Activated T-cell treated with anti-CD3 and anti-CD28 coated beads for 4 hours (primary cell): ENCODE measurements at regions not wholly inside any gene's neighbourhood (a gene's known extent, or its start where the extent isn't known, plus 50 kb on each side); places are given as distances from the start of the nearest gene placed in this dataset.
"Not testable (repeated sequence)": the region's sequence is repeated elsewhere in the genome, so short reads cannot be mapped to it uniquely, and the experiment has no call there.

Source experiments
- DNase-seq: peaks from one replicate; pipeline ENCODE4 v3.0.0-alpha.2; 2020

DNA sequence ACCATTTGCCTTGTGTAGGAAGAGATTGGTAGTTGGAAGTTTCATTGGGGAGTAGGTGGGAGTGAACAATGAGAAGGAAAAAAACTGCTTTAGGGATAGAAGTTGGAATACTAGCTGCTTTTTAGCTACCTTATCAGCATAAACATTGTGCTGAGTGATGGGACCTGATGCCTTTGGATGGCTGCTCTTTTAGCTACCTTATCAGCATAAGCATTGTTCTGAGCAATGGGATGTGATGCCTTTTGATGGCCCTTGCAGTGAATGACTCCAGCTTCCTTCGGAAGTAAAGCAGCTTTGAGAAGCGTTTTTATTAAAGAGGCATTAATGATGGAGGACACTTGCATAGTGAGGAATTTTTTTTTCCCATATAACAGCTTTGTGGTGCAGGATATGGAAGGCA, 168.2 kb upstream of the NLGN4Y start:
- no peak for DNase-seq

DNA sequence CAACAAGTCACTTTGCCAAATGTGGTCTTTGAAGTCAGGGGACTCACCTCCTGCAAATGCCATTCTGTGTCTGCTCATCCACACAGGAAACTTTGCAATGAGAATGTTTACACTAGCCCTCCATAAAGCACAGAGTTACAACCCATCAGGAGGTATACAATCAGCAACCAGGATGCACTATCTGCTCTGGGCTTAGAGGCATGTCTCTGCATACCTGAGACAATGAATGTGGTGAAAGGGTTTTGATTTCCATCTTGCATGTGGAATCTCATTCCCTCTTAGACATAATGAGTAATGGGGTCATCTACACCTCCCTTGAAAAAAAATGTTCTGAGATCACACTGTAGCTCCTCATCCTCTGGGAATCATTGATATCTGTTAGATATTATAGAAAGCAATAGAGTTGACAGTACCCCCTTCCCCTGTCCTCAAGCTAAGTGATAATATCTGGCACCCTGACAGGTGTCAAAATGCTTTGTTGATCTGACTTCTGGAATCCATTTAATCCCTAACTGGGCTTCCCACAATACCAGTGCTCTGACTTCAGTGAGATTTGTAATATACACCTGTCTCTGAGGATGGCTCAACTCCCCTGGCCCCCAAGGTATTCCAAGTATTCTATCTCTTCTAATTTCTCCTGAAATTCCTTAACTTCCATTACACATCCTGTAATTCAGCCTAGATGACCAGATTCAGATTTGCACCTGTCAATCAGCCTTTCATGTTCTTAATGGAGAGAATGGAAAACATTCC, 163.4 kb upstream of the NLGN4Y start:
- no peak for DNase-seq

DNA sequence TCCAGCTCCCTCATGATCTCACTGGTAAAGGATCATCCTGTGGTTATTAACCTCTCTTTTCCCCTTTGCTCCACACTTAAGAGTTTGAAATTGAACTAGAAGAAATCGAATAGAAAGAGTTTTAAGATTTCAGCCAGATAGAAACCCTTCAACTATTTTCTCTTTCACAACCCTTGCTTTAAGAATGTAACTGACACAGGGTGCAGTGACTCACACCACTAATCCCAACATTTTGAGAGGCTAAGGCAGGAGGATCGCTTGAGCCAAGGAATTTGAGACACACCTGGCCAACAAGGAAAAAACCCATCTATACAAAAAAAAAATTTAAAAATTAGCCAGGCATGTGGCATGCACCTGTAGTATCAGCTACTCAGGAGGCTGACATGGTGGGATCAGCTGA, 150.7 kb upstream of the NLGN4Y start:
- DNase-seq: no peak

DNA sequence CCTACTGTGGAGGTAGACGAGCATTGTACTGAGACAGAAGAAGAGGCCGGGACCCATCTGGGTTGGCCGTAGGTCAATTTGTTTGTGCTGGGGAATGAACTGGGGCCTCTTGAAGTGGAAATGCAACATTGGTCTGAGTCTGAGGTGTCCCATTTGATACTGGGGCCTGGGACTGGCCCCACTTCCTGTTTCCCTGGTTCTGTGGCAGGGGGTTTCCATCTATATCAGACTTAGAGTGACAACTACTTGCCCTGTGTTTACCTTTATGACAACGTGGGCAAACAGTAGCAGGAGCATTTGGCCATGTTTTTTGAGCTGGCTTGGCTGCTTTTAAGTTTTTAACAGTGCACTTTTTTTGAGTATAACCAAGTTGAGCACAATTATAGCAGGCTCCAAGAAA, 146.1 kb upstream of the NLGN4Y start:
- DNase-seq: no peak

DNA sequence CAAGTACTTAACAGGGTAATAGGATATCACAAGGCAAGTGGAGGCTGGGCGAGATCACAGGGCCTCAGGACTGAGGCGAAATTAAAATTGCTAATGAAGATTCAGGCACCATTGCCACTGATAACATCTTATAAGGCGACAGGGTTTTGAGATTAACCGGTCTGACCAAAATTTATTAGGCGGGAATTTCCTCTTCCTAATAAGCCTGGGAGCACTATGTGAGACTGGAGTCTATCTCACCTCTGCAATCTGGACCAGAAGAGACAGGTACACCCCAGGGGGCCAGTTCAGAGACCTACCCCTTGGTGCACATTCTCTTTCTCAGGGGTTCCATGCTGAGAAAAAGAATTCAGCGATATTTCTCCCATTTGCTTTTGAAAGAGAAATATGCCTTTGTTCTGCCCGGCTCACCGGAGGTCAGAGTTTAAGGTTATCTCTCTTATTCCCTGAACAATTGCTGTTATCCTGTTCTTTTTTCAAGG, 113.7 kb upstream of the NLGN4Y start:
- not testable (repeated sequence) for DNase-seq

DNA sequence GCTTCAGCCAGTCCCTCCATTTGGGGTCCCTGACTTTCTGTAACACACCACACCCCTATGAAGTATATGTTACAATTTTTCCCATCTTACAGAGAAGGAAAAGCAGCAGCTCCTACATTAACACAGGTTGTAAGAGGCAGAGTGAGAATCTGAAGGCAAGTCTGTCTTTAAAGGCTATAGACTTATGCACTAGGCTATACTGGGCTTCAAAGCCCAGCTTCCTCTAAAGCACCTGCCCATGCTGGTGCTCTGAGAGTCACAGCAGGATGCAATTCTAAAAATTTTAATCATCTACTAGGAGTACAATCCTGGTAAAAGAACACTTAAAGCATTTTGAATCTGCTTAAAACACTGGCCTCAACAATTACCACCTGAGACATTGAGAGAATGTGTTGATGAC, 113.0 kb upstream of the NLGN4Y start:
- DNase-seq: no peak

DNA sequence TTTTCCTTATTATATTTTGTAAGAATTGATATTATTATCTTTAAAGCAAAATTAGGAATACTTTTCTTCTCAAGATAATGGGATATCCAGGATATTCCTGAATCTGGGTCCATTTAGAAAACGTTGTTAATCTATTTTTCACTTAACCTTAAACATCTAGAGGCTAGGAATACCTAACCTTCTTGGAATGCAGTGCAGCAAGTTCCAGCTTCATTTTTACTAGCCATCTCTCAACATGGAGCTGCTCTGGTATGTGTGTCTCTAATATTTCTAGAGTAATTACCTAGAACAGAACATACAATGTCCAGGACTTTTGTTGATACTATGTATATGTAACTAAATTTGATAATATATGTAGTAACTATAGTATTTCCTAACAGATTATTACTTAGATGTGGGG, 87.8 kb upstream of the NLGN4Y start:
- DNase-seq: no peak

DNA sequence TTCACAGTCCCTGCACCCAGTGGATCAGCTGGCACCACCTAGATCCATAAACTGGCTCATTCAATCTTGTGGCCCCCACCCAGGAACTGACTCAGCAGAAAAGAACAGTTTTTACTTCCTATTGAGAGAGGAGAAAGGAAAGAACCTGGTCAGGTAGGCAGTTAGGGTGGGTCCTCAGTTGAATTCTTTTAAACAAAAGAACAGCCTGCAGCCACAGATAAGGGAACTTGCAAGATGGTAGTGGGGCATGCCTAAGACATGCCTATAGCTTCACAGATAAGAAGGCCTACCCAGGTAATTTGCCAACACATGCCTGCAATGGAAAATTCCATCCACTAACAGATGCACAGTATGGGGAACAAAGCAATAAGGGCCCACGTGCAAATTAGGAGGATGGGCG, 86.7 kb upstream of the NLGN4Y start:
- DNase-seq: no peak

DNA sequence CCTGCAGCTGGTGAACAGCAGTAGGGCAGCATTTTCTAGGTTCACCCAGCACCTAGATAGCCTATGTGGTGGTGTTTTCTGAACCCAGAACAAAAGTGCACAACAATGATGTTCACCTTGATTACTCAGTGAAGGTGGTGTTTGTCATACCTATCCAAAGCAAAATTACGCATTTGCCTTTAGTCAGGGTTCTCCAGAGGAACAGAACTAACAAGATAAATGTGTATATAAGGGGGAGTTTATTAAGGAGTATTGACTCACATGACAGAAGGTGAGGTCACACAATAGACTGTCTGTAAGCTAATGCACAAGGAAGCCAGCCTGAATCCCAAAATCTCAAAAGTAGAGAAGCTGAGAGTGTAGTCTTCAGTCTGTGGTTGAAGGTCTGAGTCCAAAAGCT, 85.9 kb upstream of the NLGN4Y start:
- DNase-seq: no peak

DNA sequence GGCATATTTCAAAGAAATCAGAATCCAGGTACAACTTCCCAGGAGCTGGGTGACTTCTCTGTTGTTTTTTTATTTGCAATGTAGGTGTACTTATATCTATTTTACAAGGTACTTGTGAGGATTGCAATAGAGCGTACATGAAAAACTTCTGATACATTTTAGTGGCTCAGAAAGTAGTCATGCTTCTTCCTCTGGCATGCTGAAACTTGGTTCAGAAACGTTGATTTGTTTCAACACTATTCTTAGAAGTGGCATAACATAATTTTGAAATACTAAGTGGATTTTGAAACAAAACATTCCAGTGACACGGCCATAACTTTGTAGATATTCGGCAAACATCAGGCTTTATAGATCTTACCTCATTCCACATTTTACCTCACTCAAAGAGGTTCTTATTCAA, 79.8 kb upstream of the NLGN4Y start:
- no peak for DNase-seq

DNA sequence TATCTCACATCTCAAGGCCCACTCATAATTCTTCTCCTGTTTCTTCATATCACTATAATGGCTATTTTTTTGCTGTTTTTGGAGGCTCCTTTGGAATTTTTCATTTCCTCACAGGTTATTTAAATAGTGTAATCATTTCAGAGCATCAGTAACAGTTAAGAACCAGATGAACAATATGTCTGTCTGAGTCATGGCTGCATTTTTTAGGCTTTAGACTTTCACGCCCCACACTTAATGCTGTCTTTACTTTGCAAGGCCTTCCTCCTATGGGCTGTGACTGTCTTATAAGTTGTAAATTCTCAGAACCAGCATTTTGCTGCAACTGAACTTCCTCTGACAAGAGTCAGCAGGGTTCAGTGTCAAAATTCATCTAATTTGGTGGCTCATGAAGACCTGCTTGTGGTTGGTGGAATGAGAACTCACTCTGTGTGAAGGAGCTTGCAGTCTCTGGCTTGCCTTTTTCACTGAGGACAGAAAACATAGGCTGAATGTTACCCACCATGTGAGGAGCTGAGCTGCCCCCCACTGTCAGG, 56.1 kb upstream of the NLGN4Y start:
- DNase-seq: no peak

DNA sequence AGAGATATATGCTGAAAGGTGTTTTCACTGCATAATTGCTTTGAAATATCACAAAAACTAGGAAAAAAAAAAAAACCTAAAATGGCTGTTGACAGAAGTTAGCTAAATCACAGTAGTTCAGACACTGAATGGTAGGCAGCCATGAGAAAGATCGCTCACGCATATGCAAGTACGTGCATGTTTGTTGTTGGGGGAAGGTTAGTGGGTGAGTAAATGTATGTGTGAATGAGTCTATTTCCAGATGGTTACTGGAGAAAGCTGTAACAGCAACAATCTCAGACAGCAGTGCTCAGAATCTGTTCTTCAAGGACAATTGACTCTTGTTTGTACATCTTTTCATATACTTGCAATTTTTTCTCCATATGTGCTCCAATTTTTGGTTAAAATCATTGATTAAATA, 51.9 kb upstream of the NLGN4Y start:
- DNase-seq: no peak

DNA sequence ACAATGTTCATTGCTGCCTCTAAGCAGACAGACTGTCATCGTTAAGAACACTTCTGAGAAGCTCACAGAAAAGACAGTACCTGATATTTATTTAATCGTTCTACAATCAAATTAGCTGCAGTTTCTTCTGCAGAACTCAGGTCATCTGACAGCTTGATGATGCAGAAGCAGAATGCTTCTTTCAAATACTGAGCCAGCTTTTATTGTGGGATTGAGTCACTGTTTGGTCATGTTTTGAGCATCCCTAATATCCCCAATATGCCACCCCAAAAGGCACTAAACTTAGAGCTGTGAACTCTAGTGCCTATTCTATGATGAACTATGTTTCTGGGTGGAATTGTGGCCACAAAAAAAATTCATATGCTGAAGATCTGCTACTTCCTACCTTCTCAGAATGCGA, 51.0 kb upstream of the NLGN4Y start:
- no peak for DNase-seq
